CD4-positive, alpha-beta T cell treated with Interleukin-17A for 1 hour (primary cell): ENCODE measurements at regions not wholly inside any gene's neighbourhood (a gene's known extent, or its start where the extent isn't known, plus 50 kb on each side); places are given as distances from the start of the nearest gene placed in this dataset.
A peak's percentile ranks its signal among the peaks of the same experiment; 100 is the strongest.
"Not testable (repeated sequence)": the region's sequence is repeated elsewhere in the genome, so short reads cannot be mapped to it uniquely, and the experiment has no call there.

Experiments
- DNase-seq: peaks from one replicate; pipeline ENCODE4 v3.0.0-alpha.2; 2020

GRCh38 chr2:31735716-31736115 lies 155.0 kb upstream of the SRD5A2 start:
- no peak for DNase-seq

- DNase-seq = no peak
Observed at GRCh38 chr2:31729442-31730092, 148.8 kb upstream of the SRD5A2 start.

- no peak for DNase-seq
Observed at GRCh38 chr2:31729065-31729439, 148.3 kb upstream of the SRD5A2 start.

- no peak for DNase-seq
Observed at GRCh38 chr2:31728406-31729064, 147.8 kb upstream of the SRD5A2 start.

- no peak for DNase-seq
Observed at GRCh38 chr2:31726457-31726856, 145.7 kb upstream of the SRD5A2 start.

- no peak for DNase-seq
Observed at GRCh38 chr2:31725444-31725843, 144.7 kb upstream of the SRD5A2 start.

GRCh38 chr2:31711737-31712136 lies 131.0 kb upstream of the SRD5A2 start:
- no peak for DNase-seq

- DNase-seq = no peak
Observed at GRCh38 chr2:31710121-31710520, 129.4 kb upstream of the SRD5A2 start.

GRCh38 chr2:31707992-31708391 lies 127.3 kb upstream of the SRD5A2 start:
- DNase-seq = no peak

GRCh38 chr2:31704561-31705212 lies 123.9 kb upstream of the SRD5A2 start:
- DNase-seq = no peak

- no peak for DNase-seq
Observed at GRCh38 chr2:31703253-31703652, 122.5 kb upstream of the SRD5A2 start.

GRCh38 chr2:31698722-31699121 lies 118.0 kb upstream of the SRD5A2 start:
- no peak for DNase-seq

GRCh38 chr2:31696068-31696467 lies 115.3 kb upstream of the SRD5A2 start:
- no peak for DNase-seq

- DNase-seq = peak; percentile 3
Observed at GRCh38 chr2:31694444-31694843, 113.7 kb upstream of the SRD5A2 start.

- no peak for DNase-seq
Observed at GRCh38 chr2:31693882-31694281, 113.1 kb upstream of the SRD5A2 start.

- DNase-seq = peak; percentile 25
Observed at GRCh38 chr2:31688282-31688681, 107.5 kb upstream of the SRD5A2 start.

- DNase-seq = not testable (repeated sequence)
Observed at GRCh38 chr2:31683506-31683905, 102.8 kb upstream of the SRD5A2 start.

- DNase-seq = no peak
Observed at GRCh38 chr2:31675485-31675901, 94.8 kb upstream of the SRD5A2 start.

- DNase-seq = no peak
Observed at GRCh38 chr2:31674446-31674845, 93.7 kb upstream of the SRD5A2 start.

GRCh38 chr2:31666878-31667277 lies 86.1 kb upstream of the SRD5A2 start:
- DNase-seq = no peak

- no peak for DNase-seq
Observed at GRCh38 chr2:31664949-31665724, 84.4 kb upstream of the SRD5A2 start.

GRCh38 chr2:31660812-31661335 lies 80.1 kb upstream of the SRD5A2 start:
- DNase-seq = no peak

GRCh38 chr2:31660165-31660564 lies 79.4 kb upstream of the SRD5A2 start:
- no peak for DNase-seq
